Adipocyte (in vitro differentiated cells): ENCODE measurements at regions not wholly inside any gene's neighbourhood (a gene's known extent, or its start where the extent isn't known, plus 50 kb on each side); places are given as distances from the start of the nearest gene placed in this dataset.
A peak's percentile ranks its signal among the peaks of the same experiment; 100 is the strongest.

ENCODE experiments used
- DNase-seq: peaks from one replicate; pipeline ENCODE4 v3.0.0-alpha.2; 2015; ENCODE audit warnings: low read depth
- H3K27me3 ChIP-seq: replicated peaks from 2 replicates; pipeline ENCODE4 v1.7.0; 2013; ENCODE audit warnings: mild to moderate bottlenecking, low read length, moderate library complexity; ENCODE audit not compliant: control insufficient read depth, insufficient read depth
- H3K36me3 ChIP-seq: 2 replicates; pipeline ENCODE4 v1.7.0; 2013; ENCODE audit warnings: low read length, mild to moderate bottlenecking, moderate library complexity; ENCODE audit not compliant: control insufficient read depth, insufficient read depth, severe bottlenecking
- H3K4me1 ChIP-seq: 2 replicates; pipeline ENCODE4 v1.7.0; 2013; ENCODE audit warnings: mild to moderate bottlenecking, low read length, moderate library complexity; ENCODE audit not compliant: control insufficient read depth, insufficient read depth
- H3K4me3 ChIP-seq: 2 replicates; pipeline ENCODE4 v1.7.0; 2013; ENCODE audit warnings: mild to moderate bottlenecking, low read length, moderate library complexity
- H3K9ac ChIP-seq: 2 replicates; pipeline ENCODE4 v1.7.0; 2013; ENCODE audit warnings: mild to moderate bottlenecking, low read length, moderate library complexity
- H3K9me3 ChIP-seq: 2 replicates; pipeline ENCODE4 v1.7.0; 2013; ENCODE audit warnings: mild to moderate bottlenecking, low read length, moderate library complexity; ENCODE audit not compliant: control insufficient read depth

GRCh38 chr13:60645676-60646075 lies 248.7 kb downstream of the TDRD3 start:
- H3K4me1 ChIP-seq = no peaks in the 10 kb centered on the region
- H3K36me3 ChIP-seq = no peaks in the 10 kb centered on the region
- no peak overlapping the region for H3K4me3 ChIP-seq
- no peak for DNase-seq
- H3K9me3 ChIP-seq = no peaks in the 10 kb centered on the region
- peaks cover 4% of the 10 kb centered on the region for H3K27me3 ChIP-seq
- H3K9ac ChIP-seq = no peak overlapping the region

GRCh38 chr13:60642552-60642951 lies 245.5 kb downstream of the TDRD3 start:
- Histone ChIP-seq H3K27me3 (peaks cover 4% of the 10 kb centered on the region), H3K4me1 (no peaks in the 10 kb centered on the region), H3K4me3 (no peak overlapping the region), H3K9ac (no peak overlapping the region), H3K9me3 (no peaks in the 10 kb centered on the region), H3K36me3 (no peaks in the 10 kb centered on the region)
- DNase-seq = no peak

- Histone ChIP-seq H3K4me1 (no peaks in the 10 kb centered on the region), H3K4me3 (no peak overlapping the region), H3K36me3 (no peaks in the 10 kb centered on the region), H3K27me3 (peaks cover 30% of the 10 kb centered on the region), H3K9ac (no peak overlapping the region), H3K9me3 (no peaks in the 10 kb centered on the region)
- DNase-seq = no peak
These were observed 232.1 kb downstream of the TDRD3 start for GRCh38 chr13:60629158-60629557.

GRCh38 chr13:60627071-60627686 lies 230.2 kb downstream of the TDRD3 start:
- Histone ChIP-seq H3K36me3 (no peaks in the 10 kb centered on the region), H3K4me3 (no peak overlapping the region), H3K9ac (no peak overlapping the region)

More at GRCh38 chr13:60627071-60627686, 230.2 kb downstream of the TDRD3 start:
- no peaks in the 10 kb centered on the region for H3K4me1 ChIP-seq
- peak; percentile 36 for DNase-seq
- H3K27me3 ChIP-seq = peaks cover 39% of the 10 kb centered on the region
- no peaks in the 10 kb centered on the region for H3K9me3 ChIP-seq
